G401 (cell line): ENCODE measurements at regions not wholly inside any gene's neighbourhood (a gene's known extent, or its start where the extent isn't known, plus 50 kb on each side); places are given as distances from the start of the nearest gene placed in this dataset.

ENCODE experiments used
- DNase-seq: peaks from one replicate; pipeline ENCODE4 v3.0.0-alpha.2; 2015; ENCODE audit warnings: low spot score
- in situ Hi-C: cut with HindIII; loops from 2 replicates; pipeline ENCODE4 v1.10.0; 2016; ENCODE audit warnings: low sequenced_read_pairs, mixed read lengths

DNA sequence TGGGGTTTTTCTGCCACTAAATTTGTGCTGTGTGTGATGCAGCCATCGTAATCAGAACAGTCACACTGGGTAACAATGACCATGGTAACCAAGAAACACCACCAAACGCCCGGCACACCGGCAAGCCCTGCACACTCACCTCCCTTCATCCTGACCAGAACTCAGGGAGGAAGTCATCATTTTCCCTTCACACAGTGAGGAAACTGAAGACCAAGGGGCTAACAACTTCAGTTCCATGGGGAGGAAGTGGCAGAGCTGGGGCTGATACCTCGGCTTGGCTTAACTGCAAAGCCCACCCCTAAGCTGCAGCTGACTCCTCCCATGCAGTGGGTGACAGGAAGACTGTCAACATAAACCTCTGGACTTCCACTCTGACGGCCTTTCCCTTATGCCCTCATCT is 69.3 kb upstream of the BCAR3 start:
- no peak for DNase-seq
- in situ Hi-C loops, result no loop called here

DNA sequence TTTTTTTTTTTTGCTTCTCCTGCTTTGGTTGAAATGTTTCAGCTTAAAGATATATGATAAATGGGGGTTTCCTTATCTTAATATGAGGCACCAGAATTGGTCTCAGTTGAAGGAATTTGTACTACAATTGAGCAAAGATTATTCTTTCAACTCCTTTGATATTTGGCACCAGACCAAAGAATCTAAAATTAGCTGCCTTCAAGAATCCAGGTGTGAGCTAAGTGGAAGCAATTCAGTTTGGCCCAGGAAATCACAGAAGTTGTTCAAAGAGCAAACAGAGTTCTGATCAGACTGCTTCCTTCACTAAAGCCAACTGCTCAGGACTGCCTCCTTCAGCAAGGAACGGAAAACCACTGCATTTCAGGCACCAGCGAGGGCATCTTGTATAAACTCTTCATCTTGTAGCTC is 68.3 kb upstream of the BCAR3 start:
- no peak for DNase-seq
- in situ Hi-C loops, result no loop called here

DNA sequence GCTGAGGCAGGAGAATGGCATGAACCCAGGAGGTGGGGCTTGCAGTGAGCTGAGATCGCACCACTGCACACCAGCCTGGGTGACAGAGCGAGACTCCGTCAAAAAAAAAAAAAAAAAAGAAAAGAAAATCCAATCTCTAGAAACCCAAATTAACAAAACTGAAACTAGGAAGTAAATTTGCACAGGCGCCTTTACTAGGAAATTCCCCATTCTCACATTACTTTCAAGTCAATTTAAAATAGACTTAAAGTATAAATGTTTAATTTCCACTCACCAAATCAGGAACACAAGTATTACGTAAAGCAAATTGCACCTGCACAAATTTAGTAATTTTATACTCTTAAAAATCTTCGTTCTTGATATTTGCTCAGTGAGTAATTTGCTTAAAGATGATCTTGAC is 67.8 kb upstream of the BCAR3 start:
- in situ Hi-C loops, result no loop called here
- DNase-seq, result no peak

DNA sequence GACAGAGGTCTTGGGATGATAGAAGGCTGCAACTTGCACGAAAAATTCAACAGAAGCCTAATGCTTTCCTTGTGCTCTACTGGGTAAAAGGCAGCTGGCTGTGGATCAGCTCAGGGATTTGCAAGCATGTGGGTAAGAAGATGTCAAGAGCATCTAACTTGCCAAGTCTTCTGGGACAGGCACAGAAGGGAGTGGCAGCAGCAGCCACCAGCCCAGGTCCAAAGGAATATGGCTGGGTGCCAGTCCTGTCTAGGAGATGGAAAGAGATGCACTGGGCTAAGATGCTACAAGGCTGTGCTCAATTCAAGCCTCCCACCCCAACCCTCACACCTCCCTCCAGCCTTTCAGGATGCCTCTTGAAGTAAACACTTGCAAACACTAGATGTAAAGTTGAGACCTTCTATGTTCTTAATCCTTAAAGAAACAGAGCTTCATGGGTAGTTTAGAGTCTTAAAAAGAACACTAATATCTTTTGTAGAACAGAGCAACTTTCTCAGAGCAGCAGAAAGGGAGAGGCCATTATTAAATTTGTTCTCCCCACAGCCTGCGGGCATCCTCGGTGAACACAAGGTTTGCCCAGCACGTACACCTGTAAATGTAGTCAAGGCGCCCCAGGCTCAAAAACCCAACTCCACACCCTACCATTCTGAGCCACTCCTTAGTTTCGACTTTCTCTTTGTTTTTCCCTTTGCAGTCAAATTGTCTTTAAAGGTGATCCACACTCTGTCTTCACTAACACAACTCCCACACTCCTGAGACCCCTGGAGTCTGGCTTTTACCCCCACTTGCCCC is 64.6 kb upstream of the BCAR3 start:
- DNase-seq, result no peak
- in situ Hi-C loops, result no loop called here

DNA sequence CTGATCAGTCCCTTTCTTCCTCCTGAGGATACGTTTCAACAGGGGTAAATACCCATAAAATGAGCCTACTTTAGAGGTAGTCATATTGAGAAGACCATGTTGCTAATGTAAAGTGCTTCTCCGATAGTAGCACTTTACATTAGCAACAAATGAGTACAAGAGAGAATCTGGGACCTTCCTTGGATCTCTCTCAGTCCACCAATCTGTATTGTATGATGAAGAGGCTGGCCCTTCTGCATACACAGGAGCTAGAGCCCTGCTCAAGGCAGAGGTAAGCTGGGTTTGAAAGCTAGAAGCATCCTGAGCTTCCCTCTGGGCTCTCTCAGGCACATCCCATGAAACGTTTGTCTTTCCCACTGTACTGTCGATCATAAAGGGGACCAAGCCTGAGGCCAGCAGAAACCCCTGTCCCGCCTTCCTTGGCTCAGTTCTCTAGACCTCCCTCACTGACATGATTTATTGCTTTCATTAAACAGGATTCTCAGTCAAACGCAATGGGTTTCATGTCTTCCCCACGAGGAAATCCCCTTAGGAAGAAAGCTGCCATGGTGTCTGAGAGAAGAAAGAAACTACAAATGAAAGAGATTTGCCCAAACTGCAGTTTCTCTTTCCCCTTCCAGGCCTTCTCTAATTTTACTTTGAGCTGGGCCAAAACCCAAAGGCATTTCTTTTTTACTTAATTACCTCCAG is 62.8 kb upstream of the BCAR3 start:
- DNase-seq, result no peak
- in situ Hi-C loops, result no loop called here

DNA sequence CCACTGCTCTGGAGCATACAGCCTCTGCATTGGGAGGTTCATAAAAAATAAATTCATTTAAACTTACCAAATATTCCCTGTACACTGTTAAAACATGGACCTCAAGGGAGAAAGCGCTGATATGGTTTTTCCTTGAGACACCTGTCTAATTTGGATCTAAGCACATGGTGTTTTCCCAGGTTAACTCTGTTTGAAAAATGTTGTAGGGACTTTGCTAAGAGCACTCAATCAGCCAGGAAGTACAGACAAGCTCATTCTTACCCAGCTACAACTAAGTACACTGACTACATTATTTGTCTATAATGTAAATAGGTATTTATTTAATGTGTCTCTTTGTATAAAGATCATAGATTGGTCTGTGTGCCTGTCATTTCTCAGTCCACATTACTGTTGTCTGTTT is 61.8 kb upstream of the BCAR3 start:
- in situ Hi-C loops, result no loop called here
- DNase-seq, result no peak

DNA sequence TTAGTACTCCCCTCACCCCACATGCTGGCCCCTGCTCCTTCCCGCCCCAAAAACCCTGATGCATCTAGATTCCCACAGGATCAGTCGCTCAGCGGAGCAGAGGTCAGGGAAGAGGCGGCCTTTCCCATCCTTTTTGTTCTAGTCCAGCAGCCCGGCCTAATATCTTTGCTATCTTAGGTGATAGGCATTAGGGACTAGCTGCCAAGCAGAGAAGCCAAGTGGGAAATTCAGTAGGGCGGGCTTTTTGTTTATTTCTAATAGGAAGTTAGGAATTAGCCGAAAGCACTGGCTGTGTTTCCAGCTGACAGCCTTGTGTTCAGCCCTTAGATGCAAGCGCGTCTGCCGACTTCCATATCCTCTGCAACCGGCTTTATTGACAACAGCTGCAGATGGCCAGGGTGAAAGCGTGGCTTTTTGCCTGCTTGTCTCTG is 59.0 kb upstream of the BCAR3 start:
- no peak for DNase-seq
- in situ Hi-C loops, result no loop called here

DNA sequence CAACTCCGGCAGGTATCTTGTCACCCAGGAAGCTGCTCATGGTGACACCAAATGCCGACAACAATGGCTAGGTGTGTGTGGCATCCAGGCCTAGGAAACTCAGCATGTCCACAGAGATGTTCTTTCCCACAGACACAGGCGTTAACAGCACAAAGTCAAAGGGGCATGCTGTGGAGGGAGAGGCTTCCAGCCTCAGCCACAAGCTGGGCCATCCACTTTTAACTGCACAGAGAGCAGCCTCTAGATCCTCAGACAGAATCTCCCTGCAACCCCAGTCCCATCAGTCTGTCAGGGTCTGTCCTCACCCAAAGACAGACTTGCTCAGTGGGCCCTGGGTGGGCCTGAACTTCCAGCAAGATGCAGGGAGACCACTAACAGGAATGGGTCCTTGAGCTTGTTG is 58.5 kb upstream of the BCAR3 start:
- no peak for DNase-seq
- in situ Hi-C loops, result no loop called here

DNA sequence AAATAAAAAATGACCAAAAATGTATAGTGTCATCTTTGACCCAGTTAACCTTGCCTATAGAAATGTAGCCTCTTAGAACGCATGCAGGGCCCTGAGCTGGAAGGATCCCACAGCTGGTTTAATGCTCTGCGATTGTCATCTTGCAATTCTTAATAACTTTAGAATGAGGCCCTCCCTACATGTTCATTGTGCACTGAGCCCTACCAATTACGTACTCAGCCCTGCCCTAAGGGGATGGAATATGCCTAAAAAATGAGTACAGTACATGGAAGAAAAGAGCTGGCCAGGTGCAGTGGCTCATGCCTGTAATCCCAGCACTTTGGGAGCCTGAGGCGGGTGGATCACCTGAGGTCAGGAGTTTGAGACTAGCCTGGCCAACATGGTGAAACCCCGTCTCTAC is 57.8 kb upstream of the BCAR3 start:
- in situ Hi-C loops, result no loop called here
- no peak for DNase-seq

DNA sequence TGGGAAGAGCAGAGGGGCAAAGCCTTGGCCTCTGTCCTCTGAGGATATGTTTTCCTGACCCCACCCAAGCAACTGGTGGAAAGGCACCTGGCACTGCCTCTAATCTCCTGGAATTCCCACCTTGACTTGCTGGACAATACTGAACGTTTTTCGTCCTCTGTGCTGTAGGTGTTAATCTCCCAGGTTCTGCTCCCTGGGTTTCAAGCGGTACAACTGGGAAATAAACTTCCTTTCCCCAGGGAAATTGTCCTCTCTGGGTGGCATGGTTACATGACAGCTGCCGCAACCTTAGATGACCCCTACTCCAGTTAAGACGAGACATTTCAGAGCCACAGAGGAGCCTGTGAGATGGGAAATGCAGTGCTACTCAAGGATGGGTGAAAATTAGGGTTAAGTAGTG is 57.3 kb upstream of the BCAR3 start:
- in situ Hi-C loops, result no loop called here
- DNase-seq, result no peak

DNA sequence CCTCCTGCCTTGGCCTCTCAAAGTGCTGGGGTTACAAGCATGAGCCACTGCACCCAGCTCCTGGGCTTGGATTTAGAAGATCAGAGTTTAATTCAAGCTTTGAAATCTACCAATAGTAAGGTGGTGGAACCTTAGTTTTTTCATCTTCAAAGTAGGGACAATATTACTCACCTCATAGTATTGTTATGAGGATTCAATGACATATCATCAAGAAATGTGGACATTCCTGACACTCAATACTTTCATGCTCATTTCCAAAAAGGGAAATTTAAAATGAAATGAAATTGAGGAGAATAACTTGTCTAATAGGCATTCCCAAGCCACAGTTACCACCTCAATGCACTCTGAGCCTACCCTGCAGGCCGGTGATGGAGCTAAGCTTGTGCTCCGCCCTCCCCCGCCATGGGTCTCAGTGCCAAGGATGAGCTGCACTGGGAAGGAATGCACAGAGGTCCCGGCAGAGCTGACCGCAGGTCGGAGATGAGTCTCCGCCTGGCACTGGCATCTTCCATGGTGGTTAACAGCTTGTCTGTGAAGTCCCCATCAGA is 56.5 kb upstream of the BCAR3 start:
- no peak for DNase-seq
- in situ Hi-C loops, result no loop called here

DNA sequence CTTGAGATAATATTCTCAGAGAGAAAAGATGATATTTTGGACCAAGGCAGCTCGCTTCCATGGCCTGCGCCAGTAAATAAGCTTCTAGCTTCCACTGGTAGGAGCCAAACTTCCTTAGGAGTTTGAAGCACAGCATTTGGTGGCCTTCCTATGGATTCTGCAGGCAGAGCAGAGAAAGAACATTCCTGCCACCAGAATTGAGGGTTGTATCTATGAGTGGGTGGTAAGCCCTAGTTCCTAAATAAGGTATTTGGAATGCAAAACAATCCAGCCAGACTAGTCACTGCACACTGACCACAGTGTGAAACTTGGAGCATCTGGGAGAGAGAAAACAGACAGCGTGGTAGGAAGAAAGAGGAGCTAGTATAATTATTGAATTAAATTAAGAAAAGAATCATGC is 54.1 kb upstream of the BCAR3 start:
- no peak for DNase-seq
- in situ Hi-C loops, result no loop called here

DNA sequence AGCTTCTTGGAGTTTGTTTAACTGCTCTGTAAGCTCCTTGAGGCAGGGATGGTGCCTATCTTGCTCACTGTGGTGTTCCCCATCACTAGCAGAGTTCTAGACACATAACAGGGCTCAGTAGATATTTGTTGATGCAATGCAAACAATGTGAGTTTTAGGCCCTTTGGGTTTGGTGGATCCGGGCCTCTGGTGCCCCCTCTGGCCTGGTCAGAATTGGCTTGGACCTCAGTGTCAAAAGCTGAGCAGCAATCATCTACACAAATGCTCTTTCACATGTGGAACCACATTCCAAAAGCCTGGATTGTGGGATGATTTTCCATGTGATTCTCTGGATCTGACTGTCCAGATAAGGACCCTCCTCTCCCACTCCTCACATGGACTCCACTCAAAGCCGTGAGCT is 53.4 kb upstream of the BCAR3 start:
- DNase-seq, result no peak
- in situ Hi-C loops, result no loop called here

DNA sequence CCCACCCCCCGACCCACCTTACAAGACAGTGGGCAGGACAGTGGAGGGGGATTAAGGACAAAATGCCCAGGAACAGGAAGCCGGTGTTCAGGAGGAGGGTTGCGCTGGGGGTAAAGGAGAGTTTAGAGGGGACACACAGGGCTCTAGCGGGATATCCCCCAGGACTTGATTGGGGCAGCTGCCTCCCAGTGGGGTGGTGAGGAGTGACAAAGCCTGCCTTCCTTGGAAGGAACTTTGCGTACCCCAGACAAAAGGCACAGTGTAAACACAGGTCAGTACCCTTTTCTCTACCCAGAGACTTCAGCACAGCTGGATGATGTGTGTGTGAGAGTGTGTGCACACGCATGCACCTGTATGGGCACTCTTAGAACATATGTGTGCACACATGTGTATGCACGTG is 51.7 kb upstream of the BCAR3 start:
- DNase-seq, result no peak
- in situ Hi-C loops, result no loop called here

DNA sequence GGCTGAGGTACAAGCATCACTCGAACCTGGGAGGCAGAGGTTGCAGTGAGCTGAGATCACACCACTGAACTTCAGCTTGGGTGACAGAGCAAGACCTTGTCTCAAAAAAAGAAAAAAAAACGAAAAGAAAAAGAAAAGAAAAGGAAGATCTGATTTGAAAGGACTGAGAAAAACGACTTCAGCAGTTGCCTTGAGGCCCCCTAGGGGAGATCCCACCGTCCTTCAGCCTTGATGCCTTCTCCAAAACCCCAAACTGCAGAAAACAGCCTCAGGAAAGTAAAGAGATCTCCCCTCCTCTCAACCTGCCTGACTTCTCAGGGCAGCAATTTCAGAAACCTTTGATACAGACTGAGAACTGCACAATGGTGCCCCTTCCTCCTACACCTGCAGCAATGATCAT is 50.9 kb upstream of the BCAR3 start:
- in situ Hi-C loops, result no loop called here
- no peak for DNase-seq
